ENCODE measurements at regions not wholly inside any gene's neighbourhood (a gene's known extent, or its start where the extent isn't known, plus 50 kb on each side); places are given as distances from the start of the nearest gene placed in this dataset.

DNA sequence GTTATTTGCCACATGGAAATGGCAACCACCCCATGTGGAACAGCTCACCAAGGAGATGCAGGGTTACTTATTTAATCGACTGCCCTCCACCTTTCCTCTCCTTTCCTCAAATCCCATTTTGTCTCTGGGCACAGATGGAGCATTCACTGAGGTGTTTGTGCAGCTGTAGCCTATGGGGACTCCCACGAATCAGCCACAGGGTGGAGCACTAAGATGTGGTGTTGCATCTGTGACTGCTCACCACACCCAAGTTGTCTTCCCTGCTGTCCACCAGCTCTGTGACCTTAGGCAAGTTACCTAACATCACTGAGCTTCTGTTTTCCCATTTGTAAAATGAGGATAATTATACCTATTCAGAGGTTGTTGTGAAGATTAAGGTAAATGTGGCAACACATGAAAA is 252.4 kb upstream of the CPEB2 start:
- FAIRE-seq, result no peak

DNA sequence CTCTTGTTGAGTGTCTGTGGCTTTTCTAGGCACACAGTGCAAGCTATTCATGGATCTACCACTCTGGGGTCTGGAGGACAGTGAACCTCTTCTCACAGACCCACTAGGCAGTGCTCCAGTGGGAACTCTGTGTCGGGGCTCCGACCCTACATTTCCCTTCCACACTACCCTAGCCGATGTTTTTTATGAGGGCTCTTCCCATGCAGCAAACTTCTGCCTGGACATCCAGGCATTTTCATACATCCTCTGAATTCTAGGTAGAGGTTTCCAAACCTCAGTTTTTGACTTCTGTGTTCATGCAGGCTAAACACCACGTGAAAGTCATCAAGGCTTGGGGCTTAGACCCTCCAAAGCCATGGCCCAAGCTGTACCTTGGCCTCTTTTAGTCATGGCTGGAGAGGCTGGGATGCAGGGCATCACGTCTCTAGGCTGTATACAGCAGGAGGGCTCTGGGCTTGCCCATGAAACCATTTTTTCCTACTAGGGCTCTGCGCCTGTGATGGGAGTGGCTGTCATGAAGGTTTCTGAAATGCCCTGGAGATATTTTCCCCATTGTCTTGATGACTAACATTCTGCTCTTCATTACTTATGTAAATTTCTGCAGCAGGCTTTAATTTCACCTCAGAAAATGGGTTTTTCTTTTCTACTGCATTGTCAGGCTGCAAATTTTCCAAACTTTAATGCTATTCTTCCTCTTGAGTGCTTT is 249.8 kb upstream of the CPEB2 start:
- no peak for FAIRE-seq

DNA sequence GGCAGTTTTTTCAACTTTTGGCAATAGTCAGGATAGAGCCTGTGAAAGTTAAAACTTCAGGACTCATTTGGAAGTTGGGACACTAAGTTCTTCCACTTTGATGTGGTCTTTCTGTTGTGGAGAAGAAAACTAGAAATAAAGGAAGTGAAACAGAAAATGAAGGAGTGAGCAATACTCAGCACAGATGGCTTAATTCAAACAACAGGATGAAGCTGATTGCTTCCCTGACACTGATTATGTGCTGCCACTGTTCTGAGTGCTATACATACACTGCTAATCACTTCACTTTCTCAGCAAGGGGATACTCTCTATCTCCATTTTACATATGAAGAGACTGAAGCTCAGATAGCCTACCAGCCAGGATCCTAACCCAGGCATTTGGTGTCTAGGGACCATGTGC is 235.1 kb upstream of the CPEB2 start:
- FAIRE-seq, result no peak

DNA sequence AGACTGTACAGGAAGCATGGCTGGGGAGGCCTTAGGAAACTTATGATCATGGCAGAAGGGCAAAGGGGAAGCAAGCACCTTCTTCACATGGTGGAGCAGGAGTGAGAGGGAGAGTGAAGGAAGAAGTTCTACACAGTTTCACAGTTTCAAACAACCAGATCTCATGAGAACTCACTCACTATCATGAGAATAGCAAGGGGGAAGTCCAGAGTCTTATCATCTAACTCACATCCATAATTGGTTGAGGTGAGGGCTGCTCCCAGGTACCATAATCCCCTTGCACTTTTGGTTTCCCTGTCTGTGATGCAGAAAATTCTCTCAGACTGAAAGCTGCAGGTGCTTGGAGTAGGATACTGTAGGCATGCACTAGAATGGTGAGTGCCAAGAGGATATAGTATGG is 233.8 kb upstream of the CPEB2 start:
- no peak for FAIRE-seq

DNA sequence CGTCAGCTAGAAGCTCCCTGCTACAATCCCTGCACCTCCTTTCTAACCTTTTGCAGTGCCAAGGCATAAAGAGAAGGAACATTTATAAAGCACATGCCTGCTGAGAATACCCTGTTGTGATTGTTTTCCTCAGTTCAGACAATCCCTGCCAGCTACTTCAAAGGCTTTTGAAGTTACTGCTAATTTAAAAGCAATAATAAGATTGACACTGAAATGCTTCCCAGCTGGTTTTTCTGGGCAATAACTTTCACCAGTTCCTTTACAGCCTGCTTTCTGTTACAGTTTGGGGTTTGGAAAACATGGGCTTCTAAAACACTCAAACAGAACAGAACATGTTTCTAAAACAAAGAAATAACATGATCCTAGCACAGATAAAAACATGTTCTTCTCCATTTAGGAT is 232.3 kb upstream of the CPEB2 start:
- FAIRE-seq, result no peak

DNA sequence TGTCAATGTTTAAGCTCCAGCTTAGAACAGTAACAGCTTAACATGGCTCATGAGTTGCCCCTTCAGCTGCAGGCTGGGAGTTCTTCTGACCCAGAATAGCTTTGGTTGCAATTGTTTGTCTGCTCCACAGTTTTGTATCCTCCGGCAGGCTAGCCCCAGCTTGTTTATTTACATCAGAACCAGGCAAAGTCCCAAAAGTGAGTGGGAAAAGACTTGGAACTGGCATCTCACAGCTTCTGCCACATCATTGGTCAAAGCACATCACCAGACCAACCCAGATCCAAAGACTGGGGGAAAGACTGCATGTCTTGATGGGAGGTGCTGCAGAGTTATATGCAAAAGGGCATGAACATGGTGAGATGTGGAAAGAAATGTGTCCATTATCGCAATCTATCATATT is 231.2 kb upstream of the CPEB2 start:
- FAIRE-seq, result no peak

DNA sequence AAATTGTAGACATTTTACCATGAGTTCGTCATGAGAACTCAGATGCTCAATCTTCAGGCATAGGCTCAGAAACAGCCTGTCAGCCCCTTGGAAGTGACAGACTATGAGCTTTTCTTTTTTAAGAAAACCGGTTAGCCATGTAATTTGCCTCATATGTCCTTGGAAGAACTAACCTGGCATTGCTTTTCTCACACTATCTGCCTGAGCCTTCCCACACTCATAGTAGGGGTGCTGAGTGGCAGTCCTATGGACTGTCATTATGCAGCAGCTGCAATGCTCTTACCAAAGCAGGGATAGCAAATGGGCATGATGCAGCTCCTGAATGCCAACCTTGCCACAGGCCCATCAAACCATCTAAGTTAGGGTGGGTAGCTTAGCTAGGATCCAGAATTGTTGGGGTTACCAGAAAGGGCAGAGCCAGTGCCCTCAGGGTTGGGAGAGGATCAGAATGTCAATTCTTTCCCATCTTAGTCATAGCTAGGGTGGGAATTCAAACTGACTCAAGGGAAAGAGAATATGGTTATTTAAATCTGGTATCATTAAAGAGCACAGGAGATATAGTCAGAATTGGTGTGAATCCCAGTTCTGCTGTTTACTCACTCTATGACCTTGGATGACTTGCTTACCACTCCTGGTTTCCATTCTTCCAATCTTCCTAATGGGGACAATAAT is 230.6 kb upstream of the CPEB2 start:
- no peak for FAIRE-seq

DNA sequence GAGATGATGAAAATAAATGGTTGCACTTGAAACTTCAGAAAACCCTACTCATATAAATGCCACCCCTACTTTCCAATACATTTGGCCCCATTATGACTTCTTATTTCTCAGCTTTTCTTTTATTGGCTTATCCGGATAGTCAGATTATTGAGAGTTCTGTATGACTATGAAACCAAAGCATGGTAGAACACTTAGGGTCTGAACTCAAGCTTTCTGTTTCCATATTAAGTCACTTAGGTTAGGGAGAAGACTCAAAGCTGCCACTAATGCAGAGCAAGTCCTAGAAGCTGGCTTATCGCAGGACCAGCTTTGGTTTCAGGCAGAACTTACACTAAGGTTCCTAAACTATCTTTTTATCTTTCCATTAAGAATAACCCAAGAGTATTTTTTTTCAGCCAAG is 229.9 kb upstream of the CPEB2 start:
- no peak for FAIRE-seq

DNA sequence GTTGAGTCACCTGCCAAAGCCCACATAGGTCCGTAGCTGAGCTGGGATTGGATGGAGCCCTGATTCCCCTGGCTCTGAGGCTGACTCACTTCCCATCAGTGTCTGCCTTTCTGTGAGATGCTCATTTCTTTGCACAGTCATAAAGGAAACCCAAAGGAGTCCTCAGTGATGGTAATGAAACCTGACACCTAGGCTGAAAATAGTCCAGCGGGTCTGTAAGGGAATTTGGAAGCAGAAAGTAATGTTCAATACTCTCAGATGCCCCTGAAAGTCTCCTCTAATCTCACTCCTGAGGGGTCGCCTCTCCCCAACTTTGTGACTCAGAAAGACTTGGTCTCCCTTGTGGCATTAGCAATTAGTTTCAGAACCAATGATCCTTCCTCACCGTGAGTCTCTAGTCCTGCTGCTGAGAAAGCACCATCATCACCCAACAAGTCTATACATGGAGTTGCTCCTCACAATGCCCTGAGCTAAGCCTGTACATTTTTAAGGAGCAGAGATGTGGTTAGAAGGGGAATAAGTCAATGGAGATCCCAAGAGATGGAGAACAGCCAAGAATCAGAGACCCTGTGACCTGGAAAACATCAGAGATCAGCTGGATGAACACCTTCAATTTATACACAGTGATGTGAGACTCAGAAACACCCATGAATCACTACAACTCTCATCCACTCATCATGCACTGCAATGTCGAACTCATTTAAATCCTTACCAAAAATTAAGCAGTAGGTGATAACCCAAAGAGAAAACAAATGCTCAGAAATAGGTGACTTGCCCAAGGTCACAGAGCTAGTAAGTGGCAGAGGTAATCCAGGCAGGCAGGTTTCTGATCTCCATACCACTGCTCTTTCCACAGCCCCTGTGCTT is 219.0 kb upstream of the CPEB2 start:
- no peak for FAIRE-seq

DNA sequence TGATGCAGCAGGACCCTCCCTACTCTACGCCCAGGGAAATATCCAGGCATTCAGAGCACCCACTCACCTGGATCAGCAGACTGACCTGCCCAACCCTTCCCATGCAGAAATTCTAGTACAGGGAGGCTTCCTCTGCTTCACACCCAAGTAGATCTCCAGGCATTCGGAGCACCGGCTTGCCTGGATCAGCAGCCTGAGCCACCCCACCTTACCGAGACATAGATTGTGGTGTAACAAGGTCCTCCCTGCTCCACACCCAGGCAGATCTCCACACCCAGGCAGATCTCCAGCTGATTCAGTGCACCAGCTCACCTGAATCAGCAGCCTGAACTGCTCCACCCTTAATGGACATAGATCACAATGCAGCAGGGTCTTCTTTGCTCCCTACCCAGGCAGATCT is 215.1 kb upstream of the CPEB2 start:
- no peak for FAIRE-seq

DNA sequence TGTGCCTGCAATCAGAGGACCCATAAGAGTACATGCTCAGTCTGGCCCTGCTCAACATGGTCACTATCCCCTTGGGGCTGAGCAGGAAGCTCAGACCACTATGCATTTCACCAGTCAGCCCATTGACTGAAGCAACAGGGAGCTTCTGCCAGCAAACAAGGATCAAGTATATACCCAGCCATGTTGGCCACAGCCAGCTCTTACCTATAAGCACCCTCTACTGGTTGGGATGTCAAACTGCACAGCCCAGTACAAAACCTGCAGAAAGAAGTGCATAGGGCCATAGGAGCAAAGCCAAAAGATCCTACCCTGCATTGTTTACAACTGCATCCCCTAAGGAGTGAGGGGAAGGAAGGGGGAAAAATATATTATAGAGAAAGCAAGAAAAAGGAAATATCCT is 214.4 kb upstream of the CPEB2 start:
- no peak for FAIRE-seq

DNA sequence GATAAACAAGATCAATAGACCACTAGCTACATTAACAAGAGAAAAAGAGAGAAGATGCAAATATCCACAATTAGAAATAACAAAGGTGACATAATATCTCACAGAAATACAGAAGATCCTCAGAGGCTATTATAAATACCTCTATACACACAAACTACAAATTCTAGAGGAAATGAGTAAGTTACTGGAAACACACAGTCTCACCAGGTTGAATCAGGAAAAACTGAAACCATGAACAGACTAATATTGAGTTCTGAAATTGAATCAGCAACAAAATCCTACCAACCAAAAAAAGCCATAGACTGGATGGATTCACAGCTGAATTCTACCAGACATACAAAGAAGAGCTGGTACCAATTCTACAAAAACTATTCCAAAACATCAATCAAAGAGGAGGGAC is 211.8 kb upstream of the CPEB2 start:
- no peak for FAIRE-seq

DNA sequence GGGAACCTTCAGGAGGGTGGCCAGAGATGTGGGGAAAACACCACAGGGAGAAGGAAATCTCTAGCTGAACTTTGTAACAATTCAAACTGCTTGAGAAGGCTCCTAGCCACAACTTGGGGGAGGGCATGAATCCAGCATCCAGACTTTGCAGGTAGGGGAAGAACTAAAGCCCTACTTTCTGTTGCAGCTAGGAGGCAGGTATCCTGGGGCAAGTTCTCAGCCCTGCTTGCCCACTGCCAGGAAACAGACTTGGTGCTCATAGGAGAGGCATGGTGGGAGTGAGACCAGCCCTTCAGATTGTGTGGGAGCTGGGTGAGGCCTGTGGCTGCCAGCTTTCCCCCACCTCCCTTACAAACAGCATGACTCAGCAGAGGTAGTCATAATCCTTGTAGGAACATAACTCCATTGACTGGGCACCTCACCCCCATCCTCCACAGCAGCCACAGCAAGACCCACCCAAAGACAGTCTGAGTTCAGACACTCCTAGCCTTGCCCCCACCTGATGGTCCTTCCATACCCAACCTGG is 209.5 kb upstream of the CPEB2 start:
- no peak for FAIRE-seq

DNA sequence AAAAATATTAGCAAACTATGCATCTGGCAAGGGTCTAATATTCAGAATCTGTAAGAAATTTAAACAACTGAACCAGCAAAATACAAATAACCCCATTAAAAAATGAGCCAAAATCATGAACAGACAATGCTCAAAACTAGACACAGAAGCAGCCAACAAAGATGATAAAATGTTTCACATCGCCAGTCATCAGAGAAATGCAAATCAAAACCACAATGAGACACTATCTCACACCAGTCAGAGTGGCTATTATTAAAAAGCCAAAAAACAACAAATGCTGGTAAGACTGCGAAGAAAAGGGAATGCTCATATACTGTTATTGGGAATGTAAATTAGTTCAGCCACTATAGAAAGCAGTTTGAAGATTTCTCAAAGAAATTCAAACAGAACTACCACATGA is 201.3 kb upstream of the CPEB2 start:
- FAIRE-seq, result no peak

DNA sequence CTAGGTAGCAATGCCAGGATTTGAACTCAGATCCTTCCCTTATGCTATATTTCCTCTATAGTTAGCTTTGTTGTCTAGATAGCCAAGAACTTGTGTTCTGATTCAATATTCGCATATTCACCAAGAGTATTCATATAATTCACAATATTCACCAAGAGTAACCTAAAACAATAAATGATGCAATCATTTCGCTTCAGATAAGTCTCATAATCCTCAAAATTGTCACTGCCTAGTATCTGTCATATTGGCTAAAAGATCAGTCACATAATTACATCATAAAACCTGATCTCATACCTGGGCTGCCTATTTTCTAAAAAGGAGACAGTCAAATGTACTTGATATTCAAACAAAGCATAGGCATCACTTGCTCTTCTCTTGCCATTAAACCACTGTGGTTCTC is 199.7 kb upstream of the CPEB2 start:
- FAIRE-seq, result no peak

DNA sequence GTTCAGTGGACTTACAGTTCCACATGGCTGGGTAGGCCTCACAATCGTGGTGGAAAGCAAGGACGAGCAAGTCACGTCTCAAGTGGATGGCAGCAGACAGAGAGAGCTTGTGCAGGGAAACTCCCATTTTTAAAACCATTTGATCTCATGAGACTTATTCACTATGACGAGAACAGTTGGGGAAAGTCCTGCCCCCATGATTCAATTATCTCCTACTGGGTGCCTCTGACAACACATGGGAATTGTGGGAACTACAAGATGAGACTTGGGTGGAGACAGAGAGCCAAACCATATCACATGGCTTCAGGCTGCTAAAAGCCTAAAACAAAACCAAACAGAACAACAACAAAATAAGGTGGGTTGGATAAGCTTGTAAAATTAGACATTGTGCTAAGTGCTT is 194.4 kb upstream of the CPEB2 start:
- no peak for FAIRE-seq

DNA sequence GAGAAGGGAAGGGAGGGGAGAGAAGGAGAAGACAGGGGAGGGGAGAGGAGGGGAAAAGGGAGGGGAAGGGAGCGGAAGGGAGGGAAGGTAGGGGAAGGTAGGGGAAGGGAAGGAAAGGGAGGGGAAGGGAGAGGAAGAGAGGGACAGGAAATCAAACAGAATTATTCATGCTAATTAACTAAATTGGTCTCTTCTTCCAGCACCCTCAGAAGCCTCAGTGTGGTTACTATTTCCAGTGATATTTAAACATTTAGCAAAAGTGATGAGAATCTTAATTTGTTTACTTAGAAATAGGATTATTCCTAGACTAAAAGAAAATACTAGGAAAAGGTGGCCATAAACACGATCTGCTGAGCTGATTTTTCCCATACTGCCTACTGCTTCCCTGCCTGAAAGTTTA is 193.1 kb upstream of the CPEB2 start:
- no peak for FAIRE-seq

DNA sequence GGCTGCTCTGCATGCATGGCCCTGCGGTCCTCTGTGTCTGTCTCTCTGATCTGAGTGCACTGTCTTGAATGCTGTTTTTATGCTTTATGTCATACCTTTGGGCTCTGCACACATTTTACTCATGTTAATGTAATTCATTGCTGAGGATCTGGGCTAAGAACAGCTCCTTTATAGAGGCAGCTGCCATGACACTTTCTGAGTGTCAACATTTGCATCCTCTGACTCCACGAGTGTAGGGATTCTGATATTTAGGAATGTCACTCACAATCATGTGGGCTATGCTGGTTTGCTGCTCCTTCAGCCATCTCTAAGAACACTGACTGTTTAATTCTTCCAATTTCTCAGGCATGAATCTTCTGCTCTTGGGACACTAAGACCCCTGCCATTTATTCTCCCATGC is 192.2 kb upstream of the CPEB2 start:
- FAIRE-seq, result no peak

DNA sequence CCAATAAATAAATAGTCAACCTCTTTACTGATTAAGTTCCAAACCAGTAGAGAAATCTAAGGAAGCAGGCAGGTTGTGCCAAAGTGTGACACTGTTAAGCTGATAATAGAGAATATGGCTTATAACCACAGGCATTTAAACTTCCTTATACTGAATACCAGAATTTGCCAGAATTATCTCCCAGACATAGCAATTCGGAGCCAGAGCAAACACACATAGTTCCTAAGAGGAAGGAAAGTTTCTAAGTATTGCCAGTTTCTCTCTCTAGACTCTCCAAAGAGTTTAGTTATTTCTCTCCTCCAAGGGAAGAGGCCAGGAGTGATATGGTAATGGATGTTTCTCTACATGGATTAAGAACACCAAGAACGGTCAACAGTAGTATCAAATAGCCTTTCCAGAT is 191.7 kb upstream of the CPEB2 start:
- no peak for FAIRE-seq

DNA sequence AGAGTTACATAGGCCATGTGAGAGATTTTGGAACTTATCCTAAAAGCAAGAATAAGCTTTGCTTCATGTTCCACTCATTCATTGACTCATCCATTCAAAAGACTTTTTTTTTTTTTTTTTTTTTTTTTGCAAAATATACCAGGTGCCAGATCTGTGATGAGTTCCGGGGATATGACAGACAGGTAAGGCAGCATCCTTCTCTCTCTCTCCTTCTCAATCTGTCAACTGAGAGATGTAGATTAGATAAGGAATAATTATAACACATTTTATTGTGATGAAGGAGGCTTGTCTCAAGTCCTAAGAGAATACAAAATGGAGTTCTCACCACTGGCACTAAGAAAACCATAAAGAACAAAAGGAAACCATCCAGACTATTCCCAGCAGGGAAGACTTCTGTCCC is 190.2 kb upstream of the CPEB2 start:
- no peak for FAIRE-seq

DNA sequence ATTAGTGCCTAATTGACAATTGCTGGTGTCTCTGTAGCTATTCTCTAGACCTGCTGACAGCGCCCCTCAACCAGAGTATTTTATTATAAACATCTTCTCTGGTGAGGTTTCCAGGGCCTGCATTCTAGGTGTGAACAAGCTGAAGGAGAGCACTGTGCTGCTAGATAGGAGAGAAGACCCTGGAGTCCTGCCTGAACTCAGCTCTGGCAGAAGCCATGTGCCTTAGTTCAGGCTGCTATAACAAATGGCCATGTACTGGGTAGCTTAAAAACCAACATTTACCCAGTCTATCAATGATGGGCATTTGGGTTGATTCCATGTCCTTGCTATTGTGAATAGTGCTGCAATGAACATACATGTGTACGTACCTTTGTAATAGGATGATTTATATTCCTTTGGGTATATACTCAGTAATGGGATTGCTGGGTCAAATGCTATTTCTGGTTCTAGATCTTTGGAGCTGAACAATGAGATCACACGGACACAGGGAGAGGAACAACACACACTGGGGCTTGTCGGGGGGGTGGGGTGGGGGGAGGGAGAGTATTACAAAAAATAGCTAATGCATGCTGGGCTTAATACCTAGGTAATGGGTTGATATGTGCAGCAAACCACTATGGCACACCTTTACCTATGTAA is 185.5 kb upstream of the CPEB2 start:
- no peak for FAIRE-seq

DNA sequence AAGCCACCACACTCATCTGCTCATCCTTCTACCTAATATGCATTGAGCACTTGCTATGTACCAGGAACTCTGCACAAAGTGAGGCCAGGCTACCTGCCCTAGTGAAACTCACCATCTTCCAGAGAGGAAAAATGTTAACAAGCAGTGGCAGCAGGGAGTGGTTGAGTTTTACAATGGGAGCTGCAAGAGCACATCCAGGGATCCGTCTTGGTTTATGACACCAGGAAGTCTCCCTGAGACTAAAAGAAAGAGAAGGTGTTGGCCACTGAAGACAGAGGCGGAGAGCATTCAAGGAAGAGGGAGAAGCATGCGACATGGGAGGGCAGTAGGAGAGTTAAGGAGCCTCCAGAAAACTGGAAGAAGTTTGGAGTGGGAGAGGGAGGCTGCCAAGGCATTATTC is 178.1 kb upstream of the CPEB2 start:
- FAIRE-seq, result no peak

DNA sequence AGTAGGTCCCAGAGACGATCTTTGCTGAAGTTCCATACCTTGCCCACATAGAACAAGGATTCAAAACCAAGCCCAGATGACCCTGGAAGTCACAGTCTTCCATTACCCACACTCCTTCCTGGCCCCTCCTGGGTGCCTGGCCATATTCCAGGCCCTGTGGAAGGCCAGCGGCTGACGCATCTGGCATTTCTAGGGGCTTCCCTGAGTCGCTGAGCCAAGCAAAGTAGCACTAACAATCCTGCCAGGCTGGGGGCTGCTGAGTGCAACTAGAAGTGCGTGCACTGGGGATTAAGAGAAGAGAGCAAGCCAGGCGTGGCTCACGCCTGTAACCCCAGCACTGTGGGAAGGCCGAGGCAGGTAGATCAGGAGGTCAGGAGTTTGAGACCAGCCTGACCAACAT is 175.2 kb upstream of the CPEB2 start:
- no peak for FAIRE-seq

Measured in endometrium (tissue), 2 donors.